ENCODE measurements at regions not wholly inside any gene's neighbourhood (a gene's known extent, or its start where the extent isn't known, plus 50 kb on each side); places are given as distances from the start of the nearest gene placed in this dataset.
"Not testable (repeated sequence)": the region's sequence is repeated elsewhere in the genome, so short reads cannot be mapped to it uniquely, and the experiment has no call there.

- DNase-seq = no peak
These were observed 922.8 kb upstream of the GJE1 start for GRCh38 chr6:141209890-141210289.

DNA sequence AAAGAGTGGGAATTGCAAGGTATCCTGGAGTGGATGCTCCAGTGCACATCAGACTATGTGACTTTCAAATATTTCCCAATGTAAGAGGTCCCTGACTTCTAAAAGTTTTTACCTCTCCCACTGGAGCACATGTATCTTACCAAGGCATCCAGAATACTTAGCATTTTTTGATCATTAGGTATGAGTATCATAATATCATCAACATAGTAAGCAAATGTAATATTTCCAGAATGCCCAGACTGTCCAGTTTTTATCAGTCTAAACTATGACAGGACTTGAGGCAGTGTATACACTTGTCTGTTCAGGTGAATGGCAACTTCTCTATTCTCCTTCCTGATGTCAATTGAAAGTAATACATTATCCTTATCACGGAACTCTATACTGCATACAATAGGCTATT is 924.6 kb upstream of the GJE1 start:
- DNase-seq = no peak

DNA sequence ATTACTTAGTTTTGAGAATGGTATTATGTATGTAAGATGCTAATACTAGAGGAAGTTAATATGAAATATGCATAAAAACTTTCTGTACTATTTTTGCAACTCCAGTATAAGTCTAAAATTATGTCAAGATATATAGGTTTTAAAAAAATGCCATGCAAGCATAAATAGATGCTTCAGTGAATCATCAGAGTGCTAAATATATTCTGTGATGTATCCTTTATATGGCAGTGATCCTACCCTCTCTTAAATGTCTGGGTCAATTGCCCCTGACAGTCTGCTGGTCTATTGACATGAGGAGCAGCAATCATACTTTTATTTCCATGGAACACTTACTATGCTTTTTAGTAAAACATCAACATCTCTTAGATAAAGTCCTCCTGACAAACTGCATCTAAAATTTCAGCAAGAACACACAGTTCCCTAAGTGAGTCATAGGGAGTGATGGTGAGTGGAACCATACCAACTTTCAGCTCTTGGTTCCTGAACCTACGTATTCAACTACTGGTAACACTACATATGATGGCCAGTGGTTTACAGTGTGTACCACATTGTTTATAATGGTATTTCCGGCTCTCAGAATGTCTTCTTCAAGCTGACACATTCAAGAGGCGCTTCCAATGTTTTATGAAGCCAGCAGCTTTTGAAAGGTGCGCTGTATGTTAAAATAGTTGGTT is 928.7 kb upstream of the GJE1 start:
- DNase-seq = no peak

DNA sequence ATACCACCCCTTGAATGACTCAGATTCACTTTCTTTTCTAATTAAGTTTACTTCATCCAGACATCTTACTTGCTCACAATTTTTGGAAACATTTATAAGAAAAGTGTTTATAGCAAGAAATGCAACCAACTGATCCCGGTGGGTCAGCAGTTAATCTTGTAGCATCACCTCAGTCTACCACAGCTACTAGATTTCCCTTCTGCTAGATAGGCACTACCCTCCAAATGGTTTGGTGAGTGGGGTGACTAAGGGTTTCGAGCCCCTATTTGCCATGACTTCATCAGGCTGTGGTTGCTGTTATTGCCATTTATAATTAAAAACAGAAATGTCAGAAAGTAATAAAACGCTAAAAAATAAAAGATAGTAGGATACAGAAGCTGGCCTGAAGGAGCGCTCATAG is 930.1 kb upstream of the GJE1 start:
- DNase-seq = no peak

DNA sequence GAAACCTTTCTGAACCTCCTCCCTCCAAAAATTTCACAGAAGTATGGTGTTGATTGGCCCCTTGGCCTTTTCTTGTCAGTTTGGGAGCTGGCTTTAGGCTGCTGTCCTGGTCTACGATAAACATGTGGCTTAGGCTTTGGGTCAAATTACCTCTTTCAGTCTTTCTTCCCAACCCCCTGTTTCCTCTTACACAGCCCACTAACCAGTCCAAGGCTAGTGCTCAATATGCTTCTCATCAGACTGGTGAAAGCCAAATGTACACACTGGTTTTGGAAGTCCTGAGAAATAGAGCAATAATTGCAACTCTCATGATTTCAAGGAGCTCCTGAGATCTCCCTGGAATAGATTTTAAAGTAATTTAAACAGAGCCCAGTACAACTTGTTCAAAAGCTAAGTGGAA is 933.7 kb upstream of the GJE1 start:
- DNase-seq = no peak

DNA sequence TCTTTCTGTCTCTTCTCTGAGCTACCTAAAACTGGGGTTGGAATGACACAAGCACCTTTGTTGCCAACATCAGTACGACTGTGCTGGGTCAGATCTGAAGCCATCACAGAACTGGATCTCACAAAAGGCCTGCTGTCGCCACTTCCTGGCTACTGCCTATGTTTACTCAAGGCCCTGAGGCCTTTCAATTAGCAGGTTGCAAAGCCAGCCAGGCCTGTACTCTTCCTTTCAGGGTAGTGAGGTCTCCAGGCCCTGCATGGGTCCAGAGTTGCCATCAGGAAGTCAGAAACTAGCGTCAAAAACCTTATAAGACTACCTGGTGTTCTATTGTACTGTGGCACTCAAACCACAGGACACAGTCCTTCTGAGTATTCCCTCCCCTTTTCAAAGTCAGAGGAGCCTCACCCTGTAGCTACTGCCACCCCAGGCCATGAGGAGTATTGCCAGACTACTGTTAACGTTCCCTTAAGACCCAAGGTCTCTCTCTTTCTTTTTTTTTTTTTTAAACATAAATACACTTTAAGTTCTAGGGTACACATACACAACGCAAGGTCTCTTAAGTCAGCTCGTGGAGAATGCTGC is 937.4 kb upstream of the GJE1 start:
- DNase-seq = no peak

GRCh38 chr6:141183368-141183767 is 949.4 kb upstream of the GJE1 start:
- no peak for DNase-seq

GRCh38 chr6:141175458-141175857 is 957.3 kb upstream of the GJE1 start:
- not testable (repeated sequence) for DNase-seq

DNA sequence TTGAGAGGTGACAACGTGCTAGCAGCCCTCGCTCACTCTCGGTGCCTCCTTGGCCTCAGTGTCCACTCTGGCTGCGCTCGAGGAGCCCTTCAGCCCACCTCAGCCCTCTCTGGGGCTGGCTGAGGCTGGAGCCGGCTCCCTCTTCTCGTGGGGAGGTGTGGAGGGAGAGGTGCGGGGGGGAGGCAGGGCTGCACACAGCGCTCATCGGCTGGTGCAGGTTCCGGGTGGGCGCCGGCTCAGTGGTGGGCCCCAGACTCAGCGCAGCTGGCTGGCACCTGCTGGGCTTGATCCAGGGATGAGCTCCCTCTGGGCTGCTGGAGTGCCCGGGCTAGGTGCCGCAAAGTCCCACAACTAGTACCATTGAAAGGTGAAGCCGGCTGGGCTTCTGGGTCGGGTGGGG is 957.8 kb upstream of the GJE1 start:
- no peak for DNase-seq

DNA sequence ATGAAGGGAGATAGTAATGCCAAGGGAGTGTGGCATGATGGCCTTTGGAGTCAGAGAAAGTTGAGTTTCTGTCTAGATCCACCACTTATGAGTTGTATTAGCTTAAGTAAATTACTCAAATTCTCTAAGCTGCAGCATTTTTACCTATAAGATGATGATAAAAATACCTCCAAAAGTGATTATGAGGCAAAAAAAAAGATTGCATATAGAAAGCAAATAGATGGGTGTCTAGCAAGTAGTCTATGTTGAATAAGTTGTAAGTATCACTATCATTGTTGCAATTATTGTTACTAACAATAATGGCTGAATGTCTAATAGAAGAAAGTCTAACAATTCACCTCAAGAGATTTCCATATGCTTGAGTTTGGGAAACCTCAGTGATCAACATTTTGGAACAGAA is 959.2 kb upstream of the GJE1 start:
- DNase-seq = no peak

DNA sequence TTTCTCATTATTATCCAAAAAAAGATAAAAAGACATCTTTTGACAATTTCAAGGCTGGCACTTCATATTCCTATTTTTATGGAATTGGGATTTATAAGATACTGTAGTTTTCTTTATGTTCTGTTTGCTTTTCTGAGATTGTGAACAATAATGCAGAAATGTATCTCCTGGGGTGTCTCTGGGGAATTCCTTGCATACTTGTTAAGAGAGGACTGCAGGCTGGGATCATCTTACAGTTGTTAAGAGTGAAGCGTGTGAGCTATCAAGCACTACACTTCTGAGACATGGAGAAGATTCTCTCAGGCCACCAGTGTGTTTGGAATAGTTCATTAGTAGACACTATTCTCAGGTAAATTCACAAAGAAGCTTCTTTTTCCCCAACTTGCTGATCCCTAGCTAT is 963.3 kb upstream of the GJE1 start:
- no peak for DNase-seq

- DNase-seq = no peak
These were observed 964.8 kb upstream of the GJE1 start for GRCh38 chr6:141167945-141168344.

DNA sequence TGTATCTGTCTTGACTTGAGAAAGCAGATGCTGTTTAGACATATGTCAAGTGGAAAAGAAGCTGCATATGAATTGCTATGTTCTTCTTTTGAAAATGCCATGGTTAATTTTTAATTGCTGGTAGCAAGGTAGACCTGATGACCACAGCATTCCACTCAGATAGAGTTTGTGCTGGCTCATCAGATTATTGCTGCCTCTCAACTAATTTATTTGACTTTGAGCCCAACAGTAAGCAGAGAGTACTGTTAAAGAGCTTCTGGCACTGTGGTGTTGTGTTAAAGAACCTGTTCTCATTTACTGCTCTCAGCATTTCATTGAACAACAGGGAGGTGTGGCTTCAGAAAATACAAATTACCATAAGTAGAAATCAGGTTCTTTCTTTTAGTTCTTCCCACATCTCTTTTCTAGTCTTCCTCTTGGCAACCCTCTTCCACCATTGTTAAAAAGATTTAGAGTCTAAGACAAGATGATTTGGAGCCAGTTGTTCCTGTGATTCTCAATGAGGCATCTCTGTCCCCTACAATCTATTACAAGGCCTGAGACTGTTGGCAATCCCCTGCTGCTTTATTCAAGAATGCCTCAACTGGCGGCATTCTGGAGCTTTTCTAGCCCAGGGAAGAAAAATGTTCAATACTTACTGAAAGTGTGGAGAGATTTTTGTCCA is 967.6 kb upstream of the GJE1 start:
- no peak for DNase-seq

DNA sequence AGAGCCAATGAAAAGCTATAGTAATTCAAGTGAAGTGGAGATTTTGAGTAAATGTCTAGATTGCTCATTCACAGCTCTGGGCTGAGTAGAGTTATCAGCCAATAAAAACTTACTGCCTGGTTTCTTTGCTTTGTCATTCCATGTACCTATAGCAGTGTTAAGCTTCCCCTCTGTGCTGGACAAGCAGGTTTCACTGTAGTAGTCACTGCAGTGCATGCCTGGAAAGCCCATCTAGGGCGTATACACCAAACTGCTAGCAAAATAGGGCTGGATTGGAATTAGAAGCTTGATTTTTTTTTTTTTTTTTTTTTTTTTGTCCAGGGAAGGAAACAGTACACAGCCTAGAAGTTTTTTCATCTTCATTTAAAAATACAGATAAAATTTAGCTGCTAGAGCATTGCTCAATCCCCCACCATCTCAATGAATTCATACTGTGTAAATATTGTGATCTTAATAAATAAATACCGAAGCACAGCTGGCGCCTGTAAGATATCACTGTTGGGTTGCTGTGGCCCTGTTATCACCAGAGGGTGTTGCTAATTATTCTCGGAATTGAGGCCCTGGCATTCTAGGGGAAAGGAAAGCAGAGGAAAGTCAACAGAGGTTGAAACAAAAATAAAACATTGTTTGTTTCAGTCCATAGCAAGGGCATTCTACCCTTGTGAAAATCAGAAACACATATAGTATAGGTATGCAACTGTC is 968.5 kb upstream of the GJE1 start:
- DNase-seq = no peak

GRCh38 chr6:141163107-141163506 is 969.6 kb upstream of the GJE1 start:
- no peak for DNase-seq

GRCh38 chr6:141158740-141159139 is 974.0 kb upstream of the GJE1 start:
- DNase-seq = no peak

- no peak for DNase-seq
These were observed 979.2 kb upstream of the GJE1 start for GRCh38 chr6:141153563-141153962.

DNA sequence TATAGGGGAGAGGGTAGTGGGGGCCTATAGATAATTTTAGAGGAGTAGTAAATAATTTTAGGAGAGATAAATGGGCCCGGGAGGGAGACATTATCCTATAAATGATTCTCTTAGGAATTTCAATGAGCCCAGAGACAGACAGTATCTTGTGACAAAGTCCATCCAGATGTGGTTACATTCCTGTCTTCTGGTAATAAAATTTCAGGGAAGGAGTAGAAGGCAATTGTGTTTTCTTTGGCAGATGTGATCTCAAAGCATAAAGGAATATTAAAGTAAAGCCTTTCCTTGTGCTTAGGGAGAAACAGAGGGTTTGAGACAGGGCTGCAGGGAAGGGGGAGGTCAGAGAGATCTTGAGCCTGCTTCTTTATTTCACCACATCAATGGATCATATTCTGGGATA is 979.8 kb upstream of the GJE1 start:
- DNase-seq = no peak

GRCh38 chr6:141151710-141152417 is 980.9 kb upstream of the GJE1 start:
- no peak for DNase-seq

DNA sequence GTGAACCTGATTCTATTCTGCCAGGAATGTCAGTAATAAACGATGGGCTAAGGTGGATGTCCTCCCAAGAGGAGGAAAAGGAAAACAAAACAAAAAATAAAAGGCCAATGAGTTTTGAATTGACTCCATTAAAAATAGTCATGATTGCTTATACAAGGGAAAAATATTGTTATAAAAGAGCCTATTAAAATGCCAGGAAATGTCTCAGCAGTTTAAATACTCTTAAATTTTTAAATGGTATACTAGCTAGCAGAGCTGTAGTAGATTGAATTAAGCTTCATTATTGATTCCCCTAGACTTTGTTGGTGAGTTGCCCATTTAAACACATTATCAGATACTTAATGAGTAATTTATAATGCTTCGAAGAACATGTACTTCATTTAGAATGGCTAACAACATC is 990.9 kb upstream of the GJE1 start:
- no peak for DNase-seq

GRCh38 chr6:141140905-141141304 is 991.8 kb upstream of the GJE1 start:
- DNase-seq = no peak

GRCh38 chr6:141139461-141139860 is 993.3 kb upstream of the GJE1 start:
- no peak for DNase-seq

- no peak for DNase-seq
These were observed 998.0 kb upstream of the GJE1 start for GRCh38 chr6:141134723-141135122.

Measured in activated CD8-positive, alpha-beta memory T cell treated with anti-CD3 and anti-CD28 coated beads for 24 hours (primary cell).